HAP-1 (cell line): ENCODE measurements at regions not wholly inside any gene's neighbourhood (a gene's known extent, or its start where the extent isn't known, plus 50 kb on each side); places are given as distances from the start of the nearest gene placed in this dataset.

Experiments
- DNase-seq, 2 experiments: peaks; one replicate each; pipeline ENCODE4 v3.0.0-alpha.2; 2016 to 2020; ENCODE audit warnings: low spot score in 2 of 2
- H3K27me3 ChIP-seq: fragments of 250-450 bp; sonication (Bioruptor Pico); 2 replicates; pipeline ENCODE4 v1.5.1; 2020; ENCODE audit warnings: low read depth, mild to moderate bottlenecking, moderate library complexity
- H3K36me3 ChIP-seq: fragments of 250-450 bp; sonication (Bioruptor Pico); replicated peaks from 2 replicates; pipeline ENCODE4 v1.5.1; 2020; ENCODE audit warnings: mild to moderate bottlenecking
- H3K4me1 ChIP-seq: fragments of 250-450 bp; sonication (Bioruptor Pico); 2 replicates; pipeline ENCODE4 v1.5.1; 2020; ENCODE audit warnings: mild to moderate bottlenecking
- H3K4me3 ChIP-seq: fragments of 250-450 bp; sonication (Bioruptor Pico); 2 replicates; pipeline ENCODE4 v1.5.1; 2020; ENCODE audit warnings: mild to moderate bottlenecking, moderate library complexity
- H3K9me3 ChIP-seq: fragments of 250-450 bp; sonication (Bioruptor Pico); 2 replicates; pipeline ENCODE4 v1.5.1; 2020; ENCODE audit warnings: mild to moderate bottlenecking, moderate library complexity
- in situ Hi-C: fragments of 300-500 bp; cut with MboI; formaldehyde crosslinking; loops from 3 replicates; pipeline ENCODE4 v1.14.3; 2020; ENCODE audit warnings: low sequenced_read_pairs, inconsistent platforms, mixed read lengths

GRCh38 chr20:7399575-7399974 is 540.7 kb downstream of the HAO1 start:
- no peaks in the 10 kb centered on the region for H3K36me3 ChIP-seq
- in situ Hi-C loops, result no loop called here
- no peaks in the 10 kb centered on the region; the same call in 1 of the 2 replicates for H3K27me3 ChIP-seq
- DNase-seq, result no peak
- no peaks in the 10 kb centered on the region for H3K9me3 ChIP-seq
- H3K4me1 ChIP-seq, result no peaks in the 10 kb centered on the region
- H3K4me3 ChIP-seq, result no peak overlapping the region

- Histone ChIP-seq H3K4me1 (no peaks in the 10 kb centered on the region), H3K27me3 (no peaks in the 10 kb centered on the region), H3K4me3 (no peak overlapping the region), H3K36me3 (no peaks in the 10 kb centered on the region), H3K9me3 (no peaks in the 10 kb centered on the region)
- no peak for DNase-seq
- in situ Hi-C loops, result no loop called here
Observed at GRCh38 chr20:7406671-7407070, 533.6 kb downstream of the HAO1 start.

- Histone ChIP-seq H3K36me3 (no peaks in the 10 kb centered on the region), H3K4me1 (no peaks in the 10 kb centered on the region), H3K4me3 (no peak overlapping the region), H3K9me3 (no peaks in the 10 kb centered on the region), H3K27me3 (no peaks in the 10 kb centered on the region)
- in situ Hi-C loops, result no loop called here
- no peak for DNase-seq
Observed at GRCh38 chr20:7410150-7410549, 530.1 kb downstream of the HAO1 start.

GRCh38 chr20:7411075-7411474 is 529.2 kb downstream of the HAO1 start:
- no peak for DNase-seq
- no peaks in the 10 kb centered on the region for H3K9me3 ChIP-seq
- H3K4me1 ChIP-seq, result no peaks in the 10 kb centered on the region
- H3K36me3 ChIP-seq, result no peaks in the 10 kb centered on the region
- H3K4me3 ChIP-seq, result no peak overlapping the region
- in situ Hi-C loops, result no loop called here
- H3K27me3 ChIP-seq, result no peaks in the 10 kb centered on the region

- Histone ChIP-seq H3K4me3 (no peak overlapping the region), H3K36me3 (no peaks in the 10 kb centered on the region), H3K27me3 (no peaks in the 10 kb centered on the region), H3K4me1 (no peaks in the 10 kb centered on the region), H3K9me3 (no peaks in the 10 kb centered on the region)
- in situ Hi-C loops, result no loop called here
- no peak for DNase-seq
Observed at GRCh38 chr20:7415427-7415826, 524.8 kb downstream of the HAO1 start.

GRCh38 chr20:7416382-7416781 is 523.9 kb downstream of the HAO1 start:
- Histone ChIP-seq H3K9me3 (no peaks in the 10 kb centered on the region), H3K4me3 (no peak overlapping the region)
- in situ Hi-C loops, result no loop called here

GRCh38 chr20:7420345-7420744 is 519.9 kb downstream of the HAO1 start:
- Histone ChIP-seq H3K4me1 (no peaks in the 10 kb centered on the region), H3K27me3 (no peaks in the 10 kb centered on the region), H3K9me3 (no peaks in the 10 kb centered on the region), H3K4me3 (no peak overlapping the region), H3K36me3 (no peaks in the 10 kb centered on the region)
- no peak for DNase-seq
- in situ Hi-C loops, result no loop called here

More at GRCh38 chr20:7416382-7416781, 523.9 kb downstream of the HAO1 start:
- H3K36me3 ChIP-seq, result no peaks in the 10 kb centered on the region
- no peaks in the 10 kb centered on the region for H3K4me1 ChIP-seq
- H3K27me3 ChIP-seq, result no peaks in the 10 kb centered on the region
- DNase-seq, result no peak

- H3K4me3 ChIP-seq, result no peak overlapping the region
- no peaks in the 10 kb centered on the region for H3K36me3 ChIP-seq
- peaks cover 3% of the 10 kb centered on the region; the same call in 1 of the 2 replicates for H3K27me3 ChIP-seq
- no peaks in the 10 kb centered on the region for H3K4me1 ChIP-seq
- no peak for DNase-seq
- in situ Hi-C loops, result no loop called here
- no peaks in the 10 kb centered on the region for H3K9me3 ChIP-seq
Observed at GRCh38 chr20:7426890-7427496, 513.3 kb downstream of the HAO1 start.

GRCh38 chr20:7428946-7429345 is 511.3 kb downstream of the HAO1 start:
- in situ Hi-C loops, result no loop called here
- Histone ChIP-seq H3K4me3 (no peak overlapping the region), H3K36me3 (no peaks in the 10 kb centered on the region), H3K4me1 (no peaks in the 10 kb centered on the region), H3K9me3 (no peaks in the 10 kb centered on the region), H3K27me3 (peaks cover 3% of the 10 kb centered on the region; the same call in 1 of the 2 replicates)
- no peak for DNase-seq

- no peaks in the 10 kb centered on the region for H3K9me3 ChIP-seq
- H3K27me3 ChIP-seq, result no peaks in the 10 kb centered on the region; the same call in 1 of the 2 replicates
- no peaks in the 10 kb centered on the region for H3K4me1 ChIP-seq
- no peak overlapping the region for H3K4me3 ChIP-seq
- in situ Hi-C loops, result no loop called here
- DNase-seq, result no peak
- H3K36me3 ChIP-seq, result no peaks in the 10 kb centered on the region
Observed at GRCh38 chr20:7432612-7433011, 507.6 kb downstream of the HAO1 start.

- no peak for DNase-seq
- Histone ChIP-seq H3K4me3 (no peak overlapping the region), H3K36me3 (no peaks in the 10 kb centered on the region), H3K9me3 (no peaks in the 10 kb centered on the region), H3K4me1 (no peaks in the 10 kb centered on the region), H3K27me3 (no peaks in the 10 kb centered on the region; the same call in 1 of the 2 replicates)
- in situ Hi-C loops, result no loop called here
Observed at GRCh38 chr20:7437311-7437710, 502.9 kb downstream of the HAO1 start.

GRCh38 chr20:7449269-7449668 is 491.0 kb downstream of the HAO1 start:
- H3K9me3 ChIP-seq, result no peaks in the 10 kb centered on the region
- in situ Hi-C loops, result no loop called here
- DNase-seq, result no peak
- H3K27me3 ChIP-seq, result no peaks in the 10 kb centered on the region
- no peaks in the 10 kb centered on the region for H3K36me3 ChIP-seq
- no peaks in the 10 kb centered on the region for H3K4me1 ChIP-seq
- H3K4me3 ChIP-seq, result no peak overlapping the region

GRCh38 chr20:7452890-7453289 is 487.4 kb downstream of the HAO1 start:
- Histone ChIP-seq H3K36me3 (no peaks in the 10 kb centered on the region), H3K4me1 (no peaks in the 10 kb centered on the region), H3K4me3 (no peak overlapping the region), H3K27me3 (no peaks in the 10 kb centered on the region), H3K9me3 (no peaks in the 10 kb centered on the region)
- DNase-seq, result no peak
- in situ Hi-C loops, result no loop called here

- H3K36me3 ChIP-seq, result no peaks in the 10 kb centered on the region
- H3K27me3 ChIP-seq, result no peaks in the 10 kb centered on the region
- no peaks in the 10 kb centered on the region for H3K4me1 ChIP-seq
- no peak overlapping the region for H3K4me3 ChIP-seq
- DNase-seq, result no peak
- no peaks in the 10 kb centered on the region for H3K9me3 ChIP-seq
- in situ Hi-C loops, result no loop called here
Observed at GRCh38 chr20:7454047-7454446, 486.2 kb downstream of the HAO1 start.

- no peaks in the 10 kb centered on the region for H3K36me3 ChIP-seq
- no peak overlapping the region for H3K4me3 ChIP-seq
- no peaks in the 10 kb centered on the region for H3K27me3 ChIP-seq
- no peaks in the 10 kb centered on the region for H3K9me3 ChIP-seq
- in situ Hi-C loops, result no loop called here
- no peak for DNase-seq
- no peaks in the 10 kb centered on the region for H3K4me1 ChIP-seq
Observed at GRCh38 chr20:7458459-7458858, 481.8 kb downstream of the HAO1 start.
